GM12878 (cell line): ENCODE measurements at regions not wholly inside any gene's neighbourhood (a gene's known extent, or its start where the extent isn't known, plus 50 kb on each side); places are given as distances from the start of the nearest gene placed in this dataset.

Source experiments
- CTCF ChIP-seq, 3 experiments: IDR thresholded peaks in 2 of 3; conservative IDR thresholded peaks in 1 of 3; 2 replicates each; pipeline ENCODE4 v1.5.1; 2011; ENCODE audit warnings: low read depth in 3 of 3, low read length in 3 of 3, mild to moderate bottlenecking in 3 of 3, control low read depth in 2 of 3, moderate library complexity in 2 of 3, inconsistent platforms in 1 of 3, mixed read lengths in 1 of 3; ENCODE audit not compliant: control insufficient read depth in 2 of 3, insufficient read depth in 1 of 3; ENCODE audit errors: extremely low read depth in 1 of 3
- GABPA ChIP-seq: IDR thresholded peaks from 2 replicates; pipeline ENCODE4 v1.6.1; 2014; ENCODE audit warnings: antibody characterized with exemption, low read depth, mild to moderate bottlenecking, inconsistent platforms
- IKZF2 ChIP-seq, 2 experiments: fragments of 450-650 bp; IDR thresholded peaks; 2 replicates each; pipeline ENCODE4 v1.6.1; 2017; ENCODE audit warnings: mild to moderate bottlenecking in 2 of 2, moderate library complexity in 2 of 2
- JUNB ChIP-seq: IDR thresholded peaks from 2 replicates; pipeline ENCODE4 v1.6.1; 2016; ENCODE audit warnings: antibody characterized with exemption, mild to moderate bottlenecking
- MTA3 ChIP-seq: IDR thresholded peaks from 2 replicates; pipeline ENCODE4 v1.6.1; 2012; ENCODE audit warnings: low read length, inconsistent platforms, borderline replicate concordance
- PBX3 ChIP-seq: IDR thresholded peaks from 2 replicates; pipeline ENCODE4 v1.6.1; 2011; ENCODE audit warnings: mild to moderate bottlenecking, low read depth, low read length, moderate library complexity; ENCODE audit not compliant: insufficient replicate concordance
- POLR2A ChIP-seq: IDR thresholded peaks from 2 replicates; pipeline ENCODE4 v1.6.1; 2011; ENCODE audit warnings: low read depth, mild to moderate bottlenecking, low read length
- ZBTB33 ChIP-seq: fragments of 450-650 bp; IDR thresholded peaks from 2 replicates; pipeline ENCODE4 v1.6.1; 2017; ENCODE audit warnings: mild to moderate bottlenecking

- TF ChIP-seq JUNB (peak; percentile 16; the same call in 1 of the 2 replicates), IKZF2 (IDR thresholded peaks at IDR 0.05) (no peak), CTCF (IDR thresholded peaks at IDR 0.05 in 2 of 3, conservative IDR thresholded peaks at IDR 0.05 in 1 of 3; ENCODE audit: control insufficient read depth in 2 of 3, extremely low read depth in 1 of 3, insufficient read depth in 1 of 3, low read depth in 3 of 3, low read length in 3 of 3) (no peak), PBX3 (no peak), POLR2A (no peak), GABPA (no peak), ZBTB33 (no peak), MTA3 (no peak)
Measured at GRCh38 chr15:98160236-98160635, 199.7 kb downstream of the ARRDC4 start.
